ENCODE measurements at regions not wholly inside any gene's neighbourhood (a gene's known extent, or its start where the extent isn't known, plus 50 kb on each side); places are given as distances from the start of the nearest gene placed in this dataset.

DNA sequence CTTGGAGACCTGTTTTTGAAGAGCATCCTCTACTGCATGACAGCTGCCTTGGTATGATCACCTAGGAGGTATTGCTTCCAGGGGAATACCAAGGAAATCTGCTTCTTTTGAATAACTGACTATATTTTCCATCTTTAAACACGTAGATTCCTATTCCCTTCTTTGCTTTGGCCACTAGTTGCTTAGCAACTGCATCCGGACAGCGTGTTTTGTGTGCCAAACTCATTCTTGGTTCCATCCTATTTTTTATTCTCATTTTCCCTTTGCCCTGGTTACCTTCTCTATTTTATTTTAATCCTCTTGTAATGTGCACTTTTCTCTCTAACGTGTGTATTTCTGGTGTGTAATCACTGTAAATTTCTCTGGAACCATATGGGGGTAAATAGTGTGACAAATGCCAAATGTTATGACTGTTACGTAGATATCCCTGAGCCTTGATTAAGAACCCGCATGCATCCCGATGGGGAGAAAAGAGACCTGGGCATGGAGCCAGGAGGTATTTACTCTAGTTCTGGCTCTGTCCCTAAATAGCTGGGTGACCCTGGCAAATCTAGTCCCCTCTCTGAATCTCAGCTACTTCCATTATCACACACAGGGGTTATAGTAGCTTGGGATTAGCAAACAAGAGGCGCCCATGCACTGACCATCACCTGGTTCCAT is 241.7 kb downstream of the MIAT start:
- ATAC-seq (ENCODE audit: low read depth) = no peak

DNA sequence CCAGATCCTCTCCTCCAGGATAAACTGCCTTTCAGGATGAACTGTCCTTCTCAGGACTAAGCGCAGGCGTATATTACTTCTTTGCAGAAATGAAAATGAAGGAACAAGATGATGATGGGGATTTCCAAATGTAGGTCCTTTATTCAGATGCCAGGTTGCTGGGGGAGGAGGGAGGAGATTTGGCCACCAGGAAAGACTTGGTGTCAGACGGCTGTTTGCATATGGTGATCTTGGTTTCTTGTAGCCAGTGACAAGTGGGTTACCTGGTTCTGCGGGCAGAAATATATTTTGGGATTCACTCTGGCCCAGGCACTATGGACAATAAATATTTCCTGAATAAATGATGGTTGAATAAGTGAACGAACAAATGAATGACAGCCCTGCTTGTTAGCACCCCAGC is 243.4 kb downstream of the MIAT start:
- no peaks in the 10 kb centered on the region for H3K79me2 ChIP-seq (ENCODE audit: control insufficient read depth, insufficient read depth, low read length)
- H3K27me3 ChIP-seq (replicated peaks in 1 of 4; ENCODE audit: control extremely low read depth in 1 of 4, control insufficient read depth in 3 of 4, insufficient read depth in 4 of 4, low read length in 3 of 4) = peaks cover 0 to 20% (median 16%) of the 10 kb centered on the region in 4 experiments
- H3K4me3 ChIP-seq (ENCODE audit: control extremely low read depth in 1 of 5, extremely low read depth in 1 of 5, insufficient read depth in 1 of 5, low read depth in 2 of 5, low read length in 4 of 5) = no peak overlapping the region
- H3K4me2 ChIP-seq (replicated peaks; ENCODE audit: low read depth, low read length, poor library complexity, severe bottlenecking) = no peak overlapping the region
- ChIA-PET CTCF (no interaction called here), POLR2A (no interaction called here)
- TF ChIP-seq, protein P1, sequence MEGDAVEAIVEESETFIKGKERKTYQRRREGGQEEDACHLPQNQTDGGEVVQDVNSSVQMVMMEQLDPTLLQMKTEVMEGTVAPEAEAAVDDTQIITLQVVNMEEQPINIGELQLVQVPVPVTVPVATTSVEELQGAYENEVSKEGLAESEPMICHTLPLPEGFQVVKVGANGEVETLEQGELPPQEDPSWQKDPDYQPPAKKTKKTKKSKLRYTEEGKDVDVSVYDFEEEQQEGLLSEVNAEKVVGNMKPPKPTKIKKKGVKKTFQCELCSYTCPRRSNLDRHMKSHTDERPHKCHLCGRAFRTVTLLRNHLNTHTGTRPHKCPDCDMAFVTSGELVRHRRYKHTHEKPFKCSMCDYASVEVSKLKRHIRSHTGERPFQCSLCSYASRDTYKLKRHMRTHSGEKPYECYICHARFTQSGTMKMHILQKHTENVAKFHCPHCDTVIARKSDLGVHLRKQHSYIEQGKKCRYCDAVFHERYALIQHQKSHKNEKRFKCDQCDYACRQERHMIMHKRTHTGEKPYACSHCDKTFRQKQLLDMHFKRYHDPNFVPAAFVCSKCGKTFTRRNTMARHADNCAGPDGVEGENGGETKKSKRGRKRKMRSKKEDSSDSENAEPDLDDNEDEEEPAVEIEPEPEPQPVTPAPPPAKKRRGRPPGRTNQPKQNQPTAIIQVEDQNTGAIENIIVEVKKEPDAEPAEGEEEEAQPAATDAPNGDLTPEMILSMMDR (IDR thresholded peaks at IDR 0.05) = no peak
- TF ChIP-seq EZH2 (IDR thresholded peaks at IDR 0.05; ENCODE audit: borderline replicate concordance, insufficient read depth, low read depth, low read length, poor library complexity, severe bottlenecking) = no peak
- no peak overlapping the region for H2AFZ ChIP-seq (ENCODE audit: insufficient read depth, low read depth, low read length, poor library complexity, severe bottlenecking)
- no peaks in the 10 kb centered on the region for H3K9me3 ChIP-seq (ENCODE audit: control extremely low read depth in 1 of 3, control insufficient read depth in 2 of 3, insufficient read depth in 1 of 3, low read length in 2 of 3)
- H3K9ac ChIP-seq (ENCODE audit: low read length) = no peak overlapping the region
- Mint-ChIP-seq H3K27me3 (peaks cover 49% of the 10 kb centered on the region), H3K9me3 (ENCODE audit: insufficient read depth) (no peaks in the 10 kb centered on the region), H3K4me3 (no peak overlapping the region), H3K4me1 (peaks cover 23% of the 10 kb centered on the region), H3K27ac (no peak overlapping the region)
- 53% methylated on average over 3 of the region's 5 CpGs for WGBS (ENCODE audit: insufficient coverage)
- ATAC-seq (ENCODE audit: low read depth) = no peak
- intact Hi-C loops (cut with micrococcal nuclease) = no loop called here
- H3K36me3 ChIP-seq (replicated peaks in 1 of 2; ENCODE audit: control extremely low read depth in 1 of 2, control insufficient read depth in 1 of 2, extremely low read depth in 1 of 2, insufficient read depth in 2 of 2, low read length in 1 of 2) = no peaks in the 10 kb centered on the region
- H4K20me1 ChIP-seq (ENCODE audit: control insufficient read depth, insufficient read depth, low read length, poor library complexity, severe bottlenecking) = no peaks in the 10 kb centered on the region
- peaks cover 9 to 12% of the 10 kb centered on the region in 2 donors for H3K4me1 ChIP-seq (ENCODE audit: control insufficient read depth in 2 of 2, insufficient read depth in 2 of 2, low read length in 2 of 2)
- H3K27ac ChIP-seq (ENCODE audit: low read length in 2 of 2) = no peak overlapping the region
- no peak for DNase-seq

More for the DNA sequence above, 241.7 kb downstream of the MIAT start:
- Histone ChIP-seq H3K4me2 (replicated peaks; ENCODE audit: low read depth, low read length, poor library complexity, severe bottlenecking) (no peak overlapping the region), H3K9me3 (ENCODE audit: control extremely low read depth in 1 of 3, control insufficient read depth in 2 of 3, insufficient read depth in 1 of 3, low read length in 2 of 3) (no peaks in the 10 kb centered on the region), H3K27ac (ENCODE audit: low read length in 2 of 2) (no peak overlapping the region), H3K9ac (ENCODE audit: low read length) (no peak overlapping the region), H3K36me3 (replicated peaks in 1 of 2; ENCODE audit: control extremely low read depth in 1 of 2, control insufficient read depth in 1 of 2, extremely low read depth in 1 of 2, insufficient read depth in 2 of 2, low read length in 1 of 2) (no peaks in the 10 kb centered on the region), H3K4me3 (ENCODE audit: control extremely low read depth in 1 of 5, extremely low read depth in 1 of 5, insufficient read depth in 1 of 5, low read depth in 2 of 5, low read length in 4 of 5) (no peak overlapping the region), H3K4me1 (ENCODE audit: control insufficient read depth in 2 of 2, insufficient read depth in 2 of 2, low read length in 2 of 2) (peaks cover 9 to 12% of the 10 kb centered on the region in 2 donors), H3K79me2 (ENCODE audit: control insufficient read depth, insufficient read depth, low read length) (no peaks in the 10 kb centered on the region), H2AFZ (ENCODE audit: insufficient read depth, low read depth, low read length, poor library complexity, severe bottlenecking) (no peak overlapping the region), H3K27me3 (replicated peaks in 1 of 4; ENCODE audit: control extremely low read depth in 1 of 4, control insufficient read depth in 3 of 4, insufficient read depth in 4 of 4, low read length in 3 of 4) (peaks cover 0 to 20% (median 16%) of the 10 kb centered on the region in 4 experiments), H4K20me1 (ENCODE audit: control insufficient read depth, insufficient read depth, low read length, poor library complexity, severe bottlenecking) (no peaks in the 10 kb centered on the region)
- ChIA-PET POLR2A (no interaction called here), CTCF (no interaction called here)
- Mint-ChIP-seq H3K4me1 (peaks cover 19% of the 10 kb centered on the region), H3K9me3 (ENCODE audit: insufficient read depth) (no peaks in the 10 kb centered on the region), H3K27ac (no peak overlapping the region), H3K27me3 (peaks cover 57% of the 10 kb centered on the region), H3K4me3 (no peak overlapping the region)
- intact Hi-C loops (cut with micrococcal nuclease) = no loop called here
- no peak for DNase-seq
- TF ChIP-seq, protein P1 (IDR thresholded peaks at IDR 0.05) = no peak
- 98% methylated on average over 7 of the region's 8 CpGs for WGBS (ENCODE audit: insufficient coverage)
